ENCODE measurements at regions not wholly inside any gene's neighbourhood (a gene's known extent, or its start where the extent isn't known, plus 50 kb on each side); places are given as distances from the start of the nearest gene placed in this dataset.

DNA sequence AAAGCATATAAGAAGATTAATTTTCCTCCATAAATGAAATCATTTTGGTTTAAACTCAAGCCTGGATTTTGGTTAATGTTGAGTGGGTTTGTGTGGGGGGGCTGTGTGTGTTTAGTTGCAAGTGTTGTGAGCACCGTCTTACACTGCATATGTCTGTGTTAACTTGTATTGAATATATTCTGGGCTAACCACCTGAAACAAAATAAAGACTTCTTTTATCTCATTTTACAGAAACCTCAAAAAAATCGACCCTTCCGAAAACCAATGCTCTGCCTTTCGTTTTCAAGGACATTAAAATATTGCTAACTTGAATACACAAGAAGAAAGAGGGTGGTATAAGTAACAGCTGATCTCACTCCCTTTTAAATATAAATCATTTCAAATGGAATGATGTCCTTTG is 192.2 kb upstream of the BLID start:
- POLR2A ChIA-PET: no interaction called here
- Histone ChIP-seq H3K4me3 (ENCODE audit: low read depth, low read length) (no peak overlapping the region), H3K4me1 (no peaks in the 10 kb centered on the region), H3K27me3 (replicated peaks; ENCODE audit: control insufficient read depth, insufficient read depth, low read length) (no peaks in the 10 kb centered on the region; the same call in 1 of the 2 replicates), H3K36me3 (ENCODE audit: control insufficient read depth, insufficient read depth, low read length) (no peaks in the 10 kb centered on the region), H3K9me3 (no peaks in the 10 kb centered on the region)
- intact Hi-C loops (cut with micrococcal nuclease; ENCODE audit: unreplicated experiment): no loop called here
- Mint-ChIP-seq H3K27me3 (ENCODE audit: insufficient read depth, unreplicated experiment) (peaks cover 26% of the 10 kb centered on the region), H3K27ac (ENCODE audit: unreplicated experiment) (no peak overlapping the region), H3K9me3 (ENCODE audit: unreplicated experiment) (no peaks in the 10 kb centered on the region), H3K4me3 (ENCODE audit: unreplicated experiment) (no peak overlapping the region), H3K36me3 (ENCODE audit: insufficient read depth, unreplicated experiment) (no peaks in the 10 kb centered on the region), H3K4me1 (ENCODE audit: low read depth, unreplicated experiment) (no peaks in the 10 kb centered on the region)
- TF ChIP-seq, protein P1, sequence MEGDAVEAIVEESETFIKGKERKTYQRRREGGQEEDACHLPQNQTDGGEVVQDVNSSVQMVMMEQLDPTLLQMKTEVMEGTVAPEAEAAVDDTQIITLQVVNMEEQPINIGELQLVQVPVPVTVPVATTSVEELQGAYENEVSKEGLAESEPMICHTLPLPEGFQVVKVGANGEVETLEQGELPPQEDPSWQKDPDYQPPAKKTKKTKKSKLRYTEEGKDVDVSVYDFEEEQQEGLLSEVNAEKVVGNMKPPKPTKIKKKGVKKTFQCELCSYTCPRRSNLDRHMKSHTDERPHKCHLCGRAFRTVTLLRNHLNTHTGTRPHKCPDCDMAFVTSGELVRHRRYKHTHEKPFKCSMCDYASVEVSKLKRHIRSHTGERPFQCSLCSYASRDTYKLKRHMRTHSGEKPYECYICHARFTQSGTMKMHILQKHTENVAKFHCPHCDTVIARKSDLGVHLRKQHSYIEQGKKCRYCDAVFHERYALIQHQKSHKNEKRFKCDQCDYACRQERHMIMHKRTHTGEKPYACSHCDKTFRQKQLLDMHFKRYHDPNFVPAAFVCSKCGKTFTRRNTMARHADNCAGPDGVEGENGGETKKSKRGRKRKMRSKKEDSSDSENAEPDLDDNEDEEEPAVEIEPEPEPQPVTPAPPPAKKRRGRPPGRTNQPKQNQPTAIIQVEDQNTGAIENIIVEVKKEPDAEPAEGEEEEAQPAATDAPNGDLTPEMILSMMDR (IDR thresholded peaks at IDR 0.05; ENCODE audit: insufficient read depth in 1 of 2, low read depth in 1 of 2, low read length in 1 of 2, severe bottlenecking in 1 of 2, unreplicated experiment in 1 of 2): no peak
- BruUV-seq (replicated peaks): no TSS peak
- no peak for DNase-seq
- CTCF ChIA-PET: no interaction called here

DNA sequence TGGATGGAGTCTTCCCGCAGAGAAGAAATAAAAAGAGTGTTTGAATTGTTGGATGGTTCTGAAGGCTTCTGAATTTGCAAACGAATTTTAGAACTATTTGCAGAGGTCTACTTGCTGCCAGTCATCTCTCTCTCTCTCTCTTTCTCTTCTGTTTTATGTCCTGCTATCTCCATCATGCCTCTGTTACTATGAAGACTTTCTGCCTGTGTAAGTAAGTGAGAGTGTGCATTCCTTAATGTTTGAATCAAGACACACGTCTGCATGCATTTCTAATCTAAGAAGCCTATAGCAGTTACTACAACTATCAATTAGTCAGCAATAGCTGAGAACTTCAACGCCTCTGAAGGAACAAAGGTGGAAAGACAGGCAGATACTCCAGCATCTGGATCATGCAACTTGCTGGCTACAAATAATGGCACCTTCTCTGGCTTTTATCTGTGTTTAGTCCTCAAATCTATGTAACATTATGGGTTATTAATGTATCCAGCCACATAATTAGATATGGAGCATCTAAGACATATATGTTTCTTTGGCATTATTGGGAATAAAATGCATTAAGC is 191.5 kb upstream of the BLID start:
- Histone ChIP-seq H3K9me3 (no peaks in the 10 kb centered on the region), H3K4me3 (ENCODE audit: low read depth, low read length) (no peak overlapping the region), H3K27me3 (replicated peaks; ENCODE audit: control insufficient read depth, insufficient read depth, low read length) (no peaks in the 10 kb centered on the region; the same call in 1 of the 2 replicates), H3K36me3 (ENCODE audit: control insufficient read depth, insufficient read depth, low read length) (no peaks in the 10 kb centered on the region), H3K4me1 (no peaks in the 10 kb centered on the region)
- intact Hi-C loops (cut with micrococcal nuclease; ENCODE audit: unreplicated experiment): no loop called here
- Mint-ChIP-seq H3K4me1 (ENCODE audit: low read depth, unreplicated experiment) (no peaks in the 10 kb centered on the region), H3K27me3 (ENCODE audit: insufficient read depth, unreplicated experiment) (peaks cover 22% of the 10 kb centered on the region), H3K4me3 (ENCODE audit: unreplicated experiment) (no peak overlapping the region), H3K9me3 (ENCODE audit: unreplicated experiment) (no peaks in the 10 kb centered on the region), H3K27ac (ENCODE audit: unreplicated experiment) (no peak overlapping the region), H3K36me3 (ENCODE audit: insufficient read depth, unreplicated experiment) (no peaks in the 10 kb centered on the region)
- TF ChIP-seq, protein P1 (IDR thresholded peaks at IDR 0.05; ENCODE audit: insufficient read depth in 1 of 2, low read depth in 1 of 2, low read length in 1 of 2, severe bottlenecking in 1 of 2, unreplicated experiment in 1 of 2): no peak
- POLR2A ChIA-PET: no interaction called here
- CTCF ChIA-PET: no interaction called here
- no TSS peak for BruUV-seq (replicated peaks)
- DNase-seq: no peak

DNA sequence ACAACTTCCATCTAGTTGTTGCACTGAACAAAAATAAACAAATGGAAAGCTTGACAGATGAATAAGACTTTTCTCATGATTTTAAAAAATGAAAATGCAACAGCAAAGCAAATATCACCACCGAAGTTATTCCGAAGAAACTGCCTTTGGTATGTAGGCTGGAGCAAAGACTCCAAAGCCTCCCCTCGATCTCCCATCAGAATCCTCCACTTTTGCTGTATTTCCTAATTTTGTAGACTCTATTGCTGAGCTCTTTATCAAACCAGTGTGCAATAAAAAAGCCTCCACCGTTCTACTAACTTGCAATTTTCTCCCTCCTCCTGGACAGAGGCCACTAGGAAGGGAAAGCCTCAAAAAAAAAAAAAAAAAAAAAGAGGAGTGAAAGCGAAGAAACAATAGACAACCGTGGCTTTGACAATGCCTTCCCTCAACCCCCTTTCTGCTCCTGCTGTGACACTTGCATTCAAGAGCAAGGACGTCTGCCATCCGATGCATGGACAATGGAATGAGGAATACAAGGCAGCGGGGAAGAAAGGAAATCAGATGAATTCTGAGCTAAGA is 190.9 kb upstream of the BLID start:
- Histone ChIP-seq H3K4me1 (no peaks in the 10 kb centered on the region), H3K9me3 (no peaks in the 10 kb centered on the region), H3K4me3 (ENCODE audit: low read depth, low read length) (no peak overlapping the region), H3K36me3 (ENCODE audit: control insufficient read depth, insufficient read depth, low read length) (no peaks in the 10 kb centered on the region), H3K27me3 (replicated peaks; ENCODE audit: control insufficient read depth, insufficient read depth, low read length) (no peaks in the 10 kb centered on the region; the same call in 1 of the 2 replicates)
- Mint-ChIP-seq H3K27ac (ENCODE audit: unreplicated experiment) (no peak overlapping the region), H3K4me3 (ENCODE audit: unreplicated experiment) (no peak overlapping the region), H3K27me3 (ENCODE audit: insufficient read depth, unreplicated experiment) (peaks cover 22% of the 10 kb centered on the region), H3K36me3 (ENCODE audit: insufficient read depth, unreplicated experiment) (no peaks in the 10 kb centered on the region), H3K4me1 (ENCODE audit: low read depth, unreplicated experiment) (no peaks in the 10 kb centered on the region), H3K9me3 (ENCODE audit: unreplicated experiment) (no peaks in the 10 kb centered on the region)
- ChIA-PET POLR2A (no interaction called here), CTCF (no interaction called here)
- no peak for DNase-seq
- intact Hi-C loops (cut with micrococcal nuclease; ENCODE audit: unreplicated experiment): no loop called here
- TF ChIP-seq, protein P1 (IDR thresholded peaks at IDR 0.05; ENCODE audit: insufficient read depth in 1 of 2, low read depth in 1 of 2, low read length in 1 of 2, severe bottlenecking in 1 of 2, unreplicated experiment in 1 of 2): no peak
- BruUV-seq (replicated peaks): no TSS peak

Measured in Caco-2 (cell line).